Neural progenitor cell (in vitro differentiated cells): ENCODE measurements at regions not wholly inside any gene's neighbourhood (a gene's known extent, or its start where the extent isn't known, plus 50 kb on each side); places are given as distances from the start of the nearest gene placed in this dataset.

ENCODE experiments used
- DNase-seq: peaks from one replicate; pipeline ENCODE4 v3.0.0-alpha.2; 2016; ENCODE audit warnings: low spot score
- H2AFZ ChIP-seq: fragments of 200-600 bp; sonication (generic); replicated peaks from 2 replicates; pipeline ENCODE4 v1.6.1; 2016; ENCODE audit warnings: antibody characterized with exemption
- H3F3A ChIP-seq: fragments of 200-600 bp; sonication (generic); 2 replicates; pipeline ENCODE4 v1.6.1; 2016; ENCODE audit warnings: antibody characterized with exemption, low read depth
- H3K27ac ChIP-seq: fragments of 200-600 bp; sonication (generic); 2 replicates; pipeline ENCODE4 v1.5.1; 2016; ENCODE audit warnings: mild to moderate bottlenecking
- H3K27me3 ChIP-seq: fragments of 200-600 bp; sonication (generic); 2 replicates; pipeline ENCODE4 v1.6.1; 2016; ENCODE audit warnings: mild to moderate bottlenecking, moderate library complexity
- H3K36me3 ChIP-seq: fragments of 200-600 bp; sonication (generic); 2 replicates; pipeline ENCODE4 v1.5.1; 2016
- H3K4me1 ChIP-seq: fragments of 200-600 bp; sonication (generic); 2 replicates; pipeline ENCODE4 v1.6.1; 2016; ENCODE audit warnings: mixed run types
- H3K4me2 ChIP-seq: fragments of 200-600 bp; sonication (generic); 2 replicates; pipeline ENCODE4 v1.6.1; 2016
- H3K4me3 ChIP-seq: fragments of 200-600 bp; sonication (generic); 2 replicates; pipeline ENCODE4 v1.5.1; 2016
- H3K79me2 ChIP-seq: fragments of 200-600 bp; sonication (generic); 2 replicates; pipeline ENCODE4 v1.6.1; 2016; ENCODE audit warnings: low read depth
- H3K9ac ChIP-seq: fragments of 200-600 bp; sonication (generic); 2 replicates; pipeline ENCODE4 v1.6.1; 2016
- H3K9me3 ChIP-seq: fragments of 200-600 bp; sonication (generic); 2 replicates; pipeline ENCODE4 v1.5.1; 2016; ENCODE audit warnings: low read depth
- H4K20me1 ChIP-seq: fragments of 200-600 bp; sonication (generic); 2 replicates; pipeline ENCODE4 v1.6.1; 2016; ENCODE audit warnings: low read depth
- H3K27ac Mint-ChIP-seq: 3 replicates; pipeline ENCODE4 v1.8.0; 2021; ENCODE audit warnings: mixed read lengths
- H3K27me3 Mint-ChIP-seq: 2 replicates; pipeline ENCODE4 v1.8.0; 2022; ENCODE audit warnings: low read depth, mild to moderate bottlenecking, inconsistent platforms, moderate library complexity, mixed read lengths; ENCODE audit not compliant: insufficient read depth
- H3K36me3 Mint-ChIP-seq: 3 replicates; pipeline ENCODE4 v1.8.0; 2021; ENCODE audit warnings: mixed read lengths
- H3K4me1 Mint-ChIP-seq: 3 replicates; pipeline ENCODE4 v1.8.0; 2021; ENCODE audit warnings: mixed read lengths
- H3K4me3 Mint-ChIP-seq: 3 replicates; pipeline ENCODE4 v1.8.0; 2021; ENCODE audit warnings: mild to moderate bottlenecking, moderate library complexity, mixed read lengths
- H3K9me3 Mint-ChIP-seq: 3 replicates; pipeline ENCODE4 v1.8.0; 2020; ENCODE audit warnings: mixed read lengths
- EZH2 ChIP-seq: fragments of 200-600 bp; sonication (generic); IDR thresholded peaks from 2 replicates; pipeline ENCODE4 v1.6.1; 2017; ENCODE audit warnings: antibody characterized with exemption, mild to moderate bottlenecking, moderate library complexity
- EZH2phosphoT487 ChIP-seq: fragments of 200-600 bp; sonication (generic); IDR thresholded peaks from 2 replicates; pipeline ENCODE4 v1.6.1; 2017; ENCODE audit warnings: antibody characterized with exemption
- TF ChIP-seq, protein P1 (sequence below): fragments of 200-600 bp; sonication (generic); IDR thresholded peaks from 2 replicates; pipeline ENCODE4 v1.5.1; 2017; ENCODE audit warnings: antibody characterized with exemption, mild to moderate bottlenecking

DNA sequence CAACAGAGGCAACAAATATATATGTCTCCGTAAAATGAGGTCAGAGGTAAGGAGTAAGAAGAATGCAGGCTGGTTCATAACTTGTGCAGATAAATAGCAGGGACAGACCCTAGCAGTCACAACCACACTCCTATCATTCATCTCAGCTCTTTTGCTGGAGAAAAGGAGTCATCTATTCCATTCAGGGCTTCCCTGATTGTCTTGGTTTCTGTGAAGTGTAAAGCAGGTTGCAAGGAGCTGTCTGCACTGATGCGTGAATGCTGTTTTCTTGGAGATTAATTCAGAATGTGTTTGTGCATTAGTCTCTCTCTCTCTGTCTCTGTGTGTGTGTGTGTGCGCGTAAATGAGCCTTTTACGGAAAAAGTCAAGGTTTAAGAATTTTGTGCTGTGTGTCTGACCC lies 643.3 kb upstream of the SORCS1 start:
- no peak overlapping the region for H3K4me3 ChIP-seq
- peaks cover 12% of the 10 kb centered on the region for H3F3A ChIP-seq
- H3K27me3 Mint-ChIP-seq, result peaks cover 2% of the 10 kb centered on the region
- H3K4me1 Mint-ChIP-seq, result peaks cover 33% of the 10 kb centered on the region
- H3K27ac Mint-ChIP-seq, result no peak overlapping the region
- H3K79me2 ChIP-seq, result no peaks in the 10 kb centered on the region
- no peaks in the 10 kb centered on the region for H3K36me3 Mint-ChIP-seq
- no peak overlapping the region for H2AFZ ChIP-seq
- TF ChIP-seq EZH2phosphoT487, result no peak
- TF ChIP-seq EZH2, result no peak
- TF ChIP-seq, protein P1, sequence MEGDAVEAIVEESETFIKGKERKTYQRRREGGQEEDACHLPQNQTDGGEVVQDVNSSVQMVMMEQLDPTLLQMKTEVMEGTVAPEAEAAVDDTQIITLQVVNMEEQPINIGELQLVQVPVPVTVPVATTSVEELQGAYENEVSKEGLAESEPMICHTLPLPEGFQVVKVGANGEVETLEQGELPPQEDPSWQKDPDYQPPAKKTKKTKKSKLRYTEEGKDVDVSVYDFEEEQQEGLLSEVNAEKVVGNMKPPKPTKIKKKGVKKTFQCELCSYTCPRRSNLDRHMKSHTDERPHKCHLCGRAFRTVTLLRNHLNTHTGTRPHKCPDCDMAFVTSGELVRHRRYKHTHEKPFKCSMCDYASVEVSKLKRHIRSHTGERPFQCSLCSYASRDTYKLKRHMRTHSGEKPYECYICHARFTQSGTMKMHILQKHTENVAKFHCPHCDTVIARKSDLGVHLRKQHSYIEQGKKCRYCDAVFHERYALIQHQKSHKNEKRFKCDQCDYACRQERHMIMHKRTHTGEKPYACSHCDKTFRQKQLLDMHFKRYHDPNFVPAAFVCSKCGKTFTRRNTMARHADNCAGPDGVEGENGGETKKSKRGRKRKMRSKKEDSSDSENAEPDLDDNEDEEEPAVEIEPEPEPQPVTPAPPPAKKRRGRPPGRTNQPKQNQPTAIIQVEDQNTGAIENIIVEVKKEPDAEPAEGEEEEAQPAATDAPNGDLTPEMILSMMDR, result no peak
- H3K4me2 ChIP-seq, result no peak overlapping the region
- no peak overlapping the region for H3K9ac ChIP-seq
- peak; percentile 13 for DNase-seq
- H4K20me1 ChIP-seq, result no peaks in the 10 kb centered on the region
- no peaks in the 10 kb centered on the region for H3K36me3 ChIP-seq
- H3K9me3 Mint-ChIP-seq, result no peaks in the 10 kb centered on the region
- no peak overlapping the region for H3K27ac ChIP-seq
- no peaks in the 10 kb centered on the region for H3K9me3 ChIP-seq
- H3K27me3 ChIP-seq, result no peaks in the 10 kb centered on the region
- H3K4me3 Mint-ChIP-seq, result no peak overlapping the region
- H3K4me1 ChIP-seq, result peaks cover 33% of the 10 kb centered on the region

DNA sequence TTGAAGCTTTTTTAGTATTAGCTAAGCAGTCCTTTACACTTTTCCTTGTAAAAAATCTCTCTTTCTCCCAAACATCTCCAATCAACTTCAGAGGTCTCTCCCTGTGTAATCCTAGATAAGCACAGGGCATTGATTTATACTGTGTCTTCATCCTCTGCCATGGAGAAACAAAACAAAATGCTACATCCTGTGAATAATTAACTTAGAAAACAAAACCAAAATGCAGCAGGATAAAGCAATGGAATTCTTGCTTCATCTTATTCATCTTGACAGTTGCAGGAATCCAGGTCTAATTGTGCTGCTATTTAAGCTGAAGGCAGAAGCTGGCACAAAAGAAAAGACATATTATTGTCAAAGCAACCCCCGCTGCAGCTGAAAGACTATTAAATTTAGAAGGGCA lies 641.5 kb upstream of the SORCS1 start:
- Mint-ChIP-seq H3K9me3 (no peaks in the 10 kb centered on the region), H3K4me3 (no peak overlapping the region), H3K27ac (no peak overlapping the region), H3K27me3 (peaks cover 2% of the 10 kb centered on the region), H3K36me3 (no peaks in the 10 kb centered on the region), H3K4me1 (peaks cover 38% of the 10 kb centered on the region)
- Histone ChIP-seq H3K9ac (no peak overlapping the region), H4K20me1 (no peaks in the 10 kb centered on the region), H3K4me2 (peak overlapping the region; percentile 54), H3K27me3 (no peaks in the 10 kb centered on the region), H3K4me1 (peaks cover 36% of the 10 kb centered on the region), H3F3A (peaks cover 12% of the 10 kb centered on the region), H3K4me3 (no peak overlapping the region), H2AFZ (no peak overlapping the region), H3K36me3 (no peaks in the 10 kb centered on the region), H3K27ac (peak overlapping the region; percentile 48), H3K79me2 (no peaks in the 10 kb centered on the region), H3K9me3 (no peaks in the 10 kb centered on the region)
- DNase-seq, result peak; percentile 34
- TF ChIP-seq, protein P1, result no peak
- no peak for TF ChIP-seq EZH2phosphoT487
- no peak for TF ChIP-seq EZH2

DNA sequence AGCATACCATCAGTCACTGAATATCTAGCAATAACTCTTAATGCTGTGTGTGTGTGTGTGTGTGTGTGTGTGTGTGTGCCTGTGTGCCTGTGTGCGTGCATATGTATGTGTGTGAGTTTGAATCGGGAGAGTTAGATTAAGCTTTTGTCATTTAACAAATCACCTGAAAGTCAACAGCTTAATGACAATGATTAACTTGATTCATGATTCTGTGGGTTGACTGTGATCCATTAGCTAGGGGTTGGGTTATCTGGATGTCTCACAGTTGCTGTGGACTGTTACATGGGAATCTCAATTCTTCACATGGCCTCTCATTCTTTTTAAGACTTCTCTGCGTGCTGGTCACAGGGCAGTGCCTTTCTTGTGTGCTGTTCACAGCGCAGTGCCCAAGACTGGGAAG lies 639.0 kb upstream of the SORCS1 start:
- Histone ChIP-seq H3K4me1 (peaks cover 29% of the 10 kb centered on the region), H2AFZ (no peak overlapping the region), H3K79me2 (no peaks in the 10 kb centered on the region), H3F3A (peaks cover 12% of the 10 kb centered on the region), H3K27me3 (no peaks in the 10 kb centered on the region), H3K4me3 (no peak overlapping the region), H4K20me1 (no peaks in the 10 kb centered on the region), H3K9me3 (no peaks in the 10 kb centered on the region), H3K27ac (no peak overlapping the region), H3K4me2 (no peak overlapping the region), H3K36me3 (no peaks in the 10 kb centered on the region), H3K9ac (no peak overlapping the region)
- Mint-ChIP-seq H3K9me3 (no peaks in the 10 kb centered on the region), H3K4me3 (no peak overlapping the region), H3K27ac (no peak overlapping the region), H3K36me3 (no peaks in the 10 kb centered on the region), H3K4me1 (peaks cover 35% of the 10 kb centered on the region), H3K27me3 (peaks cover 2% of the 10 kb centered on the region)
- DNase-seq, result no peak
- TF ChIP-seq, protein P1, result no peak
- TF ChIP-seq EZH2, result no peak
- TF ChIP-seq EZH2phosphoT487, result no peak
